Ovary (tissue), 3 donors: ENCODE measurements at regions not wholly inside any gene's neighbourhood (a gene's known extent, or its start where the extent isn't known, plus 50 kb on each side); places are given as distances from the start of the nearest gene placed in this dataset.

Source experiments
- EP300 ChIP-seq: sonication (generic); formaldehyde crosslinking; IDR thresholded peaks from one replicate; pipeline ENCODE4 v1.6.1; 2017; ENCODE audit warnings: antibody characterized with exemption
- POLR2A ChIP-seq: fragments of 450-650 bp; IDR thresholded peaks from one replicate; pipeline ENCODE4 v1.6.1; 2017; ENCODE audit warnings: antibody characterized with exemption, mild to moderate bottlenecking, moderate library complexity
- TF ChIP-seq, protein P1 (sequence below), 3 donors: fragments of 450-650 bp in 2 of 3; fragments of 200-600 bp in 1 of 3; IDR thresholded peaks; one replicate each; pipeline versions ENCODE4 v1.5.1 to v1.8.0; 2016 to 2022; ENCODE audit warnings: antibody characterized with exemption in 3 of 3, mild to moderate bottlenecking in 1 of 3
- donor health status: DM: no; HTN: no; CAD: no.

DNA sequence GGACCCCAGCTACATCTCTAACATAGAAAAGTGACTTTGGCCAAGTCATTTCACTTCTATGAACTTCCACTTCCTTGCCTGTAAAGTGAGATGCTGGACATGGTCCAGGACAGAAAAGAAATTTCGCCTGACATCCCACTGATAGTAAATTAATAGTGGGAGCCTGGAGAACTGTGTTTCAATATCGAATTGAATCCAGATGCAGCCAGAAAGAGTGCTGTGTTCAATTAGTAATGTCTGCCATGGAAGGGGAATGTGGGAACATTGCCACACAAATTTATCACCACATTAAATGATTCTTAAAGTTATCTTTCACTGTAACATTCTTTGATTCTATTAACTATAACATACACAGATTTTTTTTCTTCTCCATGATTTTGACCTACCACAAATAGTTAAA lies 255.0 kb downstream of the HACE1 start:
- TF ChIP-seq, protein P1, sequence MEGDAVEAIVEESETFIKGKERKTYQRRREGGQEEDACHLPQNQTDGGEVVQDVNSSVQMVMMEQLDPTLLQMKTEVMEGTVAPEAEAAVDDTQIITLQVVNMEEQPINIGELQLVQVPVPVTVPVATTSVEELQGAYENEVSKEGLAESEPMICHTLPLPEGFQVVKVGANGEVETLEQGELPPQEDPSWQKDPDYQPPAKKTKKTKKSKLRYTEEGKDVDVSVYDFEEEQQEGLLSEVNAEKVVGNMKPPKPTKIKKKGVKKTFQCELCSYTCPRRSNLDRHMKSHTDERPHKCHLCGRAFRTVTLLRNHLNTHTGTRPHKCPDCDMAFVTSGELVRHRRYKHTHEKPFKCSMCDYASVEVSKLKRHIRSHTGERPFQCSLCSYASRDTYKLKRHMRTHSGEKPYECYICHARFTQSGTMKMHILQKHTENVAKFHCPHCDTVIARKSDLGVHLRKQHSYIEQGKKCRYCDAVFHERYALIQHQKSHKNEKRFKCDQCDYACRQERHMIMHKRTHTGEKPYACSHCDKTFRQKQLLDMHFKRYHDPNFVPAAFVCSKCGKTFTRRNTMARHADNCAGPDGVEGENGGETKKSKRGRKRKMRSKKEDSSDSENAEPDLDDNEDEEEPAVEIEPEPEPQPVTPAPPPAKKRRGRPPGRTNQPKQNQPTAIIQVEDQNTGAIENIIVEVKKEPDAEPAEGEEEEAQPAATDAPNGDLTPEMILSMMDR (IDR thresholded peaks at IDR 0.05): no peak
- TF ChIP-seq POLR2A (no peak), EP300 (no peak)
